Mammary epithelial cell (primary cell): ENCODE measurements at regions not wholly inside any gene's neighbourhood (a gene's known extent, or its start where the extent isn't known, plus 50 kb on each side); places are given as distances from the start of the nearest gene placed in this dataset.

ENCODE experiments used
- EZH2 ChIP-seq: IDR thresholded peaks from 2 replicates; pipeline ENCODE4 v1.6.1; 2012; ENCODE audit warnings: low read length, inconsistent platforms, borderline replicate concordance
- TF ChIP-seq, protein P1 (sequence below), 2 donors: IDR thresholded peaks in 1 of 2; conservative IDR thresholded peaks in 1 of 2; 2 replicates each; pipeline ENCODE4 v1.5.1; 2011 to 2012; ENCODE audit warnings: inconsistent platforms in 2 of 2, low read length in 2 of 2, mild to moderate bottlenecking in 2 of 2, control low read depth in 1 of 2, low read depth in 1 of 2; ENCODE audit not compliant: insufficient read depth in 1 of 2; ENCODE audit errors: extremely low read depth in 1 of 2

DNA sequence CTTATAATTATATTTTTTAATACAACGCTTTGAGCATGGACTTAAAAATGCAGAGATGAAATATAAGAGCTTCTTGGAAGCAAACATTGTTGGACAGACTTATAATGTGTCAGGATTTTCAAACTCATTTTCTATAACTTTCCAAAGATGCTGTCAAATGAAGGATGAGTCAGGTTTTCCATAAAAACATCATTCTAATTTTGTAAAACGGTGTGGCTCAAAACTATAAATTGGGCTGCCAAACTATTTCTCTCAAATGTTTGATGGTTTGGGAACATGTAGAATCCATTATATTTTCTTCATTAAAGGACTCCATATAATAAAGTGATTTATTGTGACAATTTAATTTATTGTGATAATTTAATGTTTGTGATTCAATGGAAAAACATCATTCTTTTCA, 511.2 kb downstream of the USP25 start:
- TF ChIP-seq, protein P1, sequence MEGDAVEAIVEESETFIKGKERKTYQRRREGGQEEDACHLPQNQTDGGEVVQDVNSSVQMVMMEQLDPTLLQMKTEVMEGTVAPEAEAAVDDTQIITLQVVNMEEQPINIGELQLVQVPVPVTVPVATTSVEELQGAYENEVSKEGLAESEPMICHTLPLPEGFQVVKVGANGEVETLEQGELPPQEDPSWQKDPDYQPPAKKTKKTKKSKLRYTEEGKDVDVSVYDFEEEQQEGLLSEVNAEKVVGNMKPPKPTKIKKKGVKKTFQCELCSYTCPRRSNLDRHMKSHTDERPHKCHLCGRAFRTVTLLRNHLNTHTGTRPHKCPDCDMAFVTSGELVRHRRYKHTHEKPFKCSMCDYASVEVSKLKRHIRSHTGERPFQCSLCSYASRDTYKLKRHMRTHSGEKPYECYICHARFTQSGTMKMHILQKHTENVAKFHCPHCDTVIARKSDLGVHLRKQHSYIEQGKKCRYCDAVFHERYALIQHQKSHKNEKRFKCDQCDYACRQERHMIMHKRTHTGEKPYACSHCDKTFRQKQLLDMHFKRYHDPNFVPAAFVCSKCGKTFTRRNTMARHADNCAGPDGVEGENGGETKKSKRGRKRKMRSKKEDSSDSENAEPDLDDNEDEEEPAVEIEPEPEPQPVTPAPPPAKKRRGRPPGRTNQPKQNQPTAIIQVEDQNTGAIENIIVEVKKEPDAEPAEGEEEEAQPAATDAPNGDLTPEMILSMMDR (conservative IDR thresholded peaks at IDR 0.05 in 1 of 2, IDR thresholded peaks at IDR 0.05 in 1 of 2; ENCODE audit: extremely low read depth in 1 of 2, insufficient read depth in 1 of 2, low read depth in 1 of 2, low read length in 2 of 2) = no peak
- no peak for TF ChIP-seq EZH2
